ENCODE measurements at regions not wholly inside any gene's neighbourhood (a gene's known extent, or its start where the extent isn't known, plus 50 kb on each side); places are given as distances from the start of the nearest gene placed in this dataset.

GRCh38 chr1:62953633-62954032, 169.7 kb downstream of the ATG4C start:
- in situ Hi-C loops (cut with MboI; ENCODE audit: low sequenced_read_pairs, unreplicated experiment): no loop called here
- DNase-seq (ENCODE audit: low spot score): no peak
- no peak for TF ChIP-seq CTCF (IDR thresholded peaks at IDR 0.05; ENCODE audit: borderline replicate concordance, control extremely low read depth, extremely low read depth, insufficient read depth, missing control alignments)

- in situ Hi-C loops (cut with MboI; ENCODE audit: low sequenced_read_pairs, unreplicated experiment): no loop called here
- DNase-seq (ENCODE audit: low spot score): no peak
- TF ChIP-seq CTCF (IDR thresholded peaks at IDR 0.05; ENCODE audit: borderline replicate concordance, control extremely low read depth, extremely low read depth, insufficient read depth, missing control alignments): no peak
Observed at GRCh38 chr1:62954758-62955157, 170.8 kb downstream of the ATG4C start.

- no peak for TF ChIP-seq CTCF (IDR thresholded peaks at IDR 0.05; ENCODE audit: borderline replicate concordance, control extremely low read depth, extremely low read depth, insufficient read depth, missing control alignments)
- no peak for DNase-seq (ENCODE audit: low spot score)
- in situ Hi-C loops (cut with MboI; ENCODE audit: low sequenced_read_pairs, unreplicated experiment): no loop called here
Observed at GRCh38 chr1:62955666-62956065, 171.7 kb downstream of the ATG4C start.

DNA sequence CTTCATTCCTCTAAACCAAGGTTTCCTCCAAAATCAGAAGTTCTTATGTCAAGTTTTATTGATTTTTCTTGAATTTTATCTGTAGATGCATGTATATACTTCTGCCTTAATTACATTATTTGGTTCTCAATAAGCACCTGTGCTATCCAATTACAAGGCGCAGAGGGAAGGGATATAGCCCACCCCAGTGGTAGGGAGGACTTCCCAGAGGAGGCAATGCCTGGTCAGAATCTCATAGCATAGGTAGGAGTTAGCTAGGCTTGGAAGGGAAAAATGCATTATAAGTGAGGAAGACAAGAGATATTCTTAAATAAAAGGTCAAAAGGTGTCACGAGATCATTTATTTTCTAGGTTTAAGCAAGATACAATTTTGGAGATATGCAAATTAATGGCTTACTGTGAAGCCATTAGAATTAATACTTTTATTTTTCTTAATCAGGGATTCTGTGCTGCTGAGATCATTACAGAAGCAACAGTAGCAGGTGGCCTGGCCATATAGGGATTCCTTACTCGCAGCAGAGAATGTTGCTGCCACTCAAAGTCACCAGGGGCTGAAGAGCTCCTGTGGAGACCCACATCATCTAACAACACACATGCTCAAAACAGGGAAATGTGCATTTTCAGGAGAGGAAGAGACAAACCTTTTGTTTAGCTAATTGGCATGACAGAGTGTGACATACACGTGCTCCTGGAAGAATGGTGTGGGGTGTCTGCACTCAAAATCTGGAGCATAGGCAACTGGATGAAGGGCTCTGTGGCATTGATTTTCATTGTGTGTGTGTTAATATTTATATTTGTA, 178.3 kb downstream of the ATG4C start:
- DNase-seq (ENCODE audit: low spot score): no peak
- in situ Hi-C loops (cut with MboI; ENCODE audit: low sequenced_read_pairs, unreplicated experiment): no loop called here
- no peak for TF ChIP-seq CTCF (IDR thresholded peaks at IDR 0.05; ENCODE audit: borderline replicate concordance, control extremely low read depth, extremely low read depth, insufficient read depth, missing control alignments)

- peak; percentile 72 for DNase-seq (ENCODE audit: low spot score)
- in situ Hi-C loops (cut with MboI; ENCODE audit: low sequenced_read_pairs, unreplicated experiment): no loop called here
- peak; percentile 44 for TF ChIP-seq CTCF (IDR thresholded peaks at IDR 0.05; ENCODE audit: borderline replicate concordance, control extremely low read depth, extremely low read depth, insufficient read depth, missing control alignments)
Observed at GRCh38 chr1:62962901-62963776, 179.2 kb downstream of the ATG4C start.

DNA sequence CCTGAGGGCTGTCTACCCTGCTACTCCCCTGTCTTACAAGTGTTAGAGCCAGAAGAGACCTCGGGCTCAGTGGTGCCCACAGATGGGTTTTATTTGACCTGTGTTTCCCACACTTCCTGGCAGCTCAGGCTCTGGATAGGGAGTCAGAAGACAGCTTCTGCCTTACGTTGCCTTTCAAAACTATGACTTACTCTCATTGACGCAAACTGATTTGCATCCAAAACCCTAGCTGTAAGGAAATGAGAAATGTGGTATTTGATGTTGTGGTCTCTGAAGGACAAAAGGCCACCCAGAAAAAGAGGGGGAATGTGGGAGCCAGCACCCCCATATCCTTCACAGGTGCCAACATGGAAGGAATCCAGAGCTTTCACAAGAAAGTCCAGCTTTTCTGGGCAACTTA, 180.2 kb downstream of the ATG4C start:
- in situ Hi-C loops (cut with MboI; ENCODE audit: low sequenced_read_pairs, unreplicated experiment): no loop called here
- no peak for TF ChIP-seq CTCF (IDR thresholded peaks at IDR 0.05; ENCODE audit: borderline replicate concordance, control extremely low read depth, extremely low read depth, insufficient read depth, missing control alignments)

More for the DNA sequence above, 180.2 kb downstream of the ATG4C start:
- DNase-seq (ENCODE audit: low spot score): peak; percentile 48

All from GM13976 (cell line).